T47D (cell line): ENCODE measurements at regions not wholly inside any gene's neighbourhood (a gene's known extent, or its start where the extent isn't known, plus 50 kb on each side); places are given as distances from the start of the nearest gene placed in this dataset.

Source experiments
- DNase-seq, 2 experiments: peaks; one replicate each; pipeline versions ENCODE4 v3.0.0 to v3.0.0-alpha.2; 2011 to 2012; ENCODE audit warnings: low read depth in 1 of 2, low spot score in 1 of 2
- JUND ChIP-seq: IDR thresholded peaks from 2 replicates; pipeline ENCODE4 v1.6.1; 2012; ENCODE audit warnings: low read depth
- in situ Hi-C: cut with HindIII; loops from 2 replicates; pipeline ENCODE4 v1.10.0; 2016; ENCODE audit warnings: low sequenced_read_pairs, low pct_unique_long_range_greater_than_20kb

GRCh38 chr18:49708662-49709346, 104.5 kb downstream of the ACAA2 start:
- in situ Hi-C loops: no loop called here
- TF ChIP-seq JUND: no peak
- DNase-seq: no peak

DNA sequence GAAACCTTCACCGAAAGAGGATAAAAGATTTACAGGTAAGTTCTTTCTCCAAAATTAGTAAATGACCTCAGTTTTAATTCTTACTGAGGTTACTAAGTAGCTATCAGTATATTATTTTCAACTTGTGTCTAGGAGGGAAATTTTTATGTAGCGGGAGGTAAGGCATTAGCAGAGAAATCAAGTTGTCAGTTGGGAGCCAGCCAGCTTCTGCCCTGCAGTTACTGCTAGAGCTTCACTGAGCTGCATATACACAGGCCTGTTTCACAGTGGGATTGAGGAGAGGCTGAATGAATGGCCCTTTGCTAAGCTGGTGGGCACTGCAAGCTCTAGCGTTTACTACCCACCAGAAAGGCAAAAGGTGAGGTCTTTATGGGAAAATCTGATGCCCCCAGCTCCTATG, 105.7 kb downstream of the ACAA2 start:
- no peak for TF ChIP-seq JUND
- no peak for DNase-seq
- in situ Hi-C loops: no loop called here

DNA sequence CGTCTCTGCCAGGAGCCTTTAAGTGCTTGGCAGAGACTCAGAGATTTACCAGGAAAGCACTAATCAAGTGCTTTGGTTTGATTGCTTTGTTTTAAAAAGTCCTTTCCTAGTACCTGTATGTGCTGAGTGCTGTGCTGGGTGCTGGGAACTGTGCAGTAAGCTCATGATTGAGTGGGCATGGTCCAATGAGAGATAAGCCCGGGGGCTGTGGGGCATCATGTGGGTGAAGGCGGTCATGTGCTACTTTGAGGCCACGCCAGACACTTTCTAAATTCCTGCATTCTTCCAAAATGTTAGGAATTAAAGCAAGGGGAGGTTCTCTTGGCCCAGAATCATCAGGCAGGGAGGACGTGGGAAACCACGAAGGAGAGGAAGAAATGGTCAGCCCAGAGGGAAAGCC, 109.0 kb downstream of the ACAA2 start:
- in situ Hi-C loops: no loop called here
- no peak for TF ChIP-seq JUND

GRCh38 chr18:49701190-49701589, 112.1 kb downstream of the ACAA2 start:
- no peak for TF ChIP-seq JUND
- no peak for DNase-seq
- in situ Hi-C loops: no loop called here

More for the DNA sequence above, 109.0 kb downstream of the ACAA2 start:
- no peak for DNase-seq

DNA sequence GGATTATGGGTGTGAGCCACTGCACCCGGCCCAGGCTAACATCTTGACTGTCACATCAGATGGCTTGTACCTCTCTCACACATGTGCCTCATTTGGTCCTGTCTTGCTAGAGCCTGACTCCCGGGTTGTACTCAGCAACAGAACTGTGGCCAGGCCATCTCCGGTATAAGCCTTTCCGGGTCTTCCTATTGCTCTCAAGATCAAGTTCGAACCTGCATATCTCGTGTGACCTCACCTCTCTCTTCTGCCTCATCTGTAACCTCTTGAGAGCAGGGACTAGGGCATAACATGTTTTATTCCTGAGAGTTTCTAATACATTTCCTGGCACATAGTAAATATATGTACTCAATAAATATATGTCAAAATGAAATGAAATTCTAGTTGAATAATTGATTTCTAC, 114.0 kb downstream of the ACAA2 start:
- DNase-seq: no peak
- in situ Hi-C loops: no loop called here
- no peak for TF ChIP-seq JUND

- DNase-seq: no peak
- in situ Hi-C loops: no loop called here
- TF ChIP-seq JUND: no peak
These were observed 114.8 kb downstream of the ACAA2 start for GRCh38 chr18:49698525-49699025.

- in situ Hi-C loops: no loop called here
- DNase-seq: no peak
- no peak for TF ChIP-seq JUND
These were observed 115.4 kb downstream of the ACAA2 start for GRCh38 chr18:49697757-49698524.

DNA sequence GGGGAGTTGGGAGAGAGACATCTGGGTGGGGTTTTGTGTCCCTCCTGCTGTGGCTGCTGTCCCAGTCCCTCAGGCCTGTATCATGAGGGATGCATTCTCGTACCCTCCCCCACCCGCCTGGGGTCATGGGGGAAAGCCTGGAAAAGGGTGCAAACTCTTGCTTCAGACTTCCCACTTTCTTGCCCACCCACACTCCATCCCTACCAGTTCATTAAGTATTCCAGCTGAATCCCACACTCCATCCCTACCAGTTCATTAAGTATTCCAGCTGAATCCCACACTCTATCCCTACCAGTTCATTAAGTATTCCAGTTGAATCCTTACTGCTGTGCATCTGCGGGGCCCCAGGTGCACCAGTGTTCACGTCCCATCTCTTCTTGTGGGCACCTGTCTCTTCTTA, 116.3 kb downstream of the ACAA2 start:
- in situ Hi-C loops: no loop called here
- DNase-seq: no peak
- TF ChIP-seq JUND: no peak

GRCh38 chr18:49694402-49694801, 118.9 kb downstream of the ACAA2 start:
- DNase-seq: no peak
- no peak for TF ChIP-seq JUND
- in situ Hi-C loops: no loop called here

DNA sequence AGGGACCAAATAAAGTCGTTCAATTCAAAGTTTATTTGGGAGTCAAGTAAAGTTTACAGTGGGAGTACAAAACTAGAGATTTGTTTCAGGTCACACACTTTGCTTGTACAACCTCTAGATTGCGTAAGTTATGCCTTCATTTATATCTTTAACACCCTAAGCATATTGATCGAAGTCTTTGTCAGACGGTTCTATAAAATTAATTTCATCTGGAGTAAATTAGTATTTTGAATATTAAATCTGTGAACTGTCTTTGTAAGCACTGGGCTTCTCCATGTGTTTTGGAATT, 119.7 kb downstream of the ACAA2 start:
- no peak for DNase-seq
- in situ Hi-C loops: no loop called here
- TF ChIP-seq JUND: no peak

DNA sequence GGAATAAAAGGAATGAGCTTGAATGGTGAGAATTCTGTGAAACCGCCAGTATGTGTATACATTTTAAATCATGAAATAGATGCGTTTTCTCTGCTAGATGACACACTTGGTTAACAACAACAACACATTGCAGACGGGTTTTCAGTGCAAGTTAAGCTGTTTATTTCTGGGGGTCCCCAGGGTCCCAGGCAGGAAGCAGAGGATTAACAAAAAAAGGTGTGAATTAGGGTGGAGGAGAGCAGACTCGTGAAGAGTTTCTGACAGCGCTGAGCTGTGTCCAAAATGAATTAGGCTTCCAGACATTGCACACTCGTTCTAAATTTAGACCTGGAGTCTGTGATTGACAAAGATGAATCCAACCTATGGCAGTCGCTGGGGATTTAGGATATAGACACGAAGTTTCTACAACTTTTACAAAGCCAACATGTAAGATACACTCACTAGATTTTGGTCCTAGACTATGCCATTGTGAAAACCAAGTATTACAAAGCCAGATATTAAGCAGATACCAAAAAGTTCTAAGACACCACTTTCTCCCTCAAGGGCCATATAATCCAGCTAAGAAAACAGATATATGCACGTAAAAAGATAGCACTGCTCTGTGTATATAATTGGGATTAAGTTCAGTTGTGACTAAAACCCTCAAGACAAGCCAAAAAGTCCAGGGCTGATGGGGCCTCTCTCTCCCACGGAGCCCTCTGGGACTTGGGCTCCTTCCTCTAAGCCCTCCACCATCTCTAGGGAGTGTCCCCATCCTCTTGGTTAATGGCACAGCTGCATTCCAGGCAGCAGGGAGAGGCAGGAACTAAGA, 120.2 kb downstream of the ACAA2 start:
- no peak for DNase-seq
- no peak for TF ChIP-seq JUND
- in situ Hi-C loops: no loop called here

DNA sequence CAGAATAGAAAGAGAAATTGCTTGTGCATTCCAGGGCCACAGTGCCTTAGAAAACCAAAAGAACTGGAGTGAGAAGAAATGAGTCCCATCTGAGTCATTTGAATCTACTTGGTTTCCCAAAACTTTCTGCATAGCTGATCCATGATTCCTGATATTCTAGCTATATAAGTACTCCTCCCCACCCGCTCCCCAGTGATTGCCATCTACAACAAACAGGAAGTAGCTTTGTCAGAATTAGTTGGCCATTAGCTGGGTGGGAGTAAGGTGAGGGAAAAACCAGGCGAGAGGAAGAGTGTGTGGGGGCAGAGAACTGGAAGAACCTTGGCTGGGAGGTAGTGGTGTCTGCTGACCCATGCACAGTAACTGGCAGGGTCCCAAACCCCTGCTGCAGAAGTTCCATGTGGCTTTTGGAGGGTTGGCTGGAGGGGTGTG, 122.1 kb downstream of the ACAA2 start:
- DNase-seq: no peak
- in situ Hi-C loops: no loop called here
- TF ChIP-seq JUND: no peak

GRCh38 chr18:49690312-49690711, 123.0 kb downstream of the ACAA2 start:
- in situ Hi-C loops: no loop called here
- DNase-seq: no peak
- TF ChIP-seq JUND: no peak
